ENCODE measurements at regions not wholly inside any gene's neighbourhood (a gene's known extent, or its start where the extent isn't known, plus 50 kb on each side); places are given as distances from the start of the nearest gene placed in this dataset.
"Not testable (repeated sequence)": the region's sequence is repeated elsewhere in the genome, so short reads cannot be mapped to it uniquely, and the experiment has no call there.

DNA sequence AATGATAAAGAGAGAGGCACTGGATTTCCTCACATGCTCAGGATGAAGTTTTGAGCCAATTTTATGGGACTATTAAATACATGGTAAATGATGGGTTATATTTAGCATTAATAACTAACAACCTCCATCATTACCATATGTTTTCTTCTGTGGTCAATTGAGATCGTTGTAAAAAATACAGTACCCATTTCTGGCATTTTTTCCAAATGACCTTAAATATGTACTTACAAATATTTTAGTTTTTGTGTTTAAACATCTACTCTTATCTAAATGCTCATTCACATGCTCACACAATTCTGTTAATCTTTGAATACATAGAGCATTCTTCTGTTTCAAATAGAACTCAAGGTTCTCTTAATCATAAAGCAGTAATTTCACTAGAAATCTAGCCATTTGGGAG, 330.0 kb upstream of the BRINP3 start:
- no peak for DNase-seq (ENCODE audit: low read depth, low spot score)
- no peak overlapping the region for H3K27ac ChIP-seq

DNA sequence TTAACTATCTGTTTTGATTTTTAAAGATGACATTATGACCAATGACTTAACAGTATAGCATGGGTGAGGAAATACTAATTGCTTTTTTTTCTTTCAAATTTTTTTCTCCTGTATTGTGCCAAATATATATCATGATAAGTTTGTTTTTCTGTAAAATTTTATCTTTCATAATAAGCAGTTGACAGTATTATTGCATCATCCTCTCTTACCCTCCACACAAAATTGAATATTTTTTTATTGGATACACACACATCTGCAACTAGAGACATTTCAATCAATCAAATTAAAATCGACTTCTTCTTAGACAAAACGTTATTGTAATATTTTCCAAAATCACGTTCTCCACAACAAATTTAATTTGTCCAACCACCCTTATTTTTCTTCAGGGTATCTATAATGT, 330.4 kb upstream of the BRINP3 start:
- DNase-seq (ENCODE audit: low read depth, low spot score): no peak
- H3K27ac ChIP-seq: no peak overlapping the region

DNA sequence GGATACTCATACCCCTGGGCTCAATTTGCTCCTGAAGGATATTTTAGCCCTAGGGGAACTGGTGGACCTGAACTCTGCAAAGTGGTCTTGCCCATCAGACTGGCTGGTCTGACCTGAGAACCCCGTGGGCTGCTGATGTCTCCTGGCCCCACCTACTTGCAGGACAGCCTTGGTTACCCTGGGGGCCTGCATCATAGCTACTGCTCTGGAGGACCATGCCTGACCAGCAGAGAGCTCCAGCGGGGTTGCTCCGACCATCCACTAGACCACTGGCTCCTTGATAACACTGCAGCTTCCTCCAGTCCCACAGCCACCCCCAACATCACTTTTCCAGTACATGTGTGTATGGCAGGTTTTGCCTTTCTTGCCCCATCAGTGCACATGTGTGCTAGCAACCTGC, 331.6 kb upstream of the BRINP3 start:
- DNase-seq (ENCODE audit: low read depth, low spot score): no peak

DNA sequence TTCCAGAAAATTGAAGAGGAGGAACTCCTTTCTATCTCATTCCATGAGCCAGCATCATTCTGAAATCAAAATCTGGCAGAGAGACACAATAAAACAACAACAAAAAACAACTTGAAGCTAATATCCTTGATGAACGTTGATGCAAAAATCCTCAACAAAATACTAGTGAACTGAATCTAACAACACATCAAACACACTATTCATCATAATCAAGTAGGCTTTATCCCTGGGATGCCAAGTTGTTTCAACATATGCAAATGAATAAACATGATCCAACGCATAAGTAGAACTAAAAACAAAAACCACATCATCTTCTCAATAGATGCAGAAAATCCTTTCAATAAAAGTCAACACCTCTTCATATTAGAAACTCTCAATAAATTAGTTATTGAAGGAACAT, 335.3 kb upstream of the BRINP3 start:
- no peak for DNase-seq (ENCODE audit: low read depth, low spot score)
- no peak overlapping the region for H3K27ac ChIP-seq

More for the DNA sequence above, 331.6 kb upstream of the BRINP3 start:
- no peak overlapping the region for H3K27ac ChIP-seq

DNA sequence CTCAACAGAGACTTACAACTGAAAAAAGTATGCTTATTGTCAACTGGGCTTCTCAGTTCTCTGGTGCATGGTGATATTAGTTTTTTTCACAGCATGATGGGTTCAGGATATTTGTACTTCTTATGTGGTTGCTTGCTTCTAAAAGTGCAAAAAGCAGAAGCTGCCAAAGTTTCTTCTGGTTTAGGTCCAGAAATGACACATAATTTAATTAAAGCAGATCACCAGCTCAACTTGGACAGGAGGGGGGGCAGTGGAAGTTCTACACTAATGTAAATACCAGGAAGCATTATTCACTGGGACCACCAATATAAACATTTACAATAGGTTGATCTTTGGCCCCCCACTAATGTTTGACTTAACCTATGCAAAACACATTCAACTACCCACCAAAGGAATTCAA, 354.8 kb upstream of the BRINP3 start:
- DNase-seq (ENCODE audit: low read depth, low spot score): no peak
- H3K27ac ChIP-seq: no peak overlapping the region

DNA sequence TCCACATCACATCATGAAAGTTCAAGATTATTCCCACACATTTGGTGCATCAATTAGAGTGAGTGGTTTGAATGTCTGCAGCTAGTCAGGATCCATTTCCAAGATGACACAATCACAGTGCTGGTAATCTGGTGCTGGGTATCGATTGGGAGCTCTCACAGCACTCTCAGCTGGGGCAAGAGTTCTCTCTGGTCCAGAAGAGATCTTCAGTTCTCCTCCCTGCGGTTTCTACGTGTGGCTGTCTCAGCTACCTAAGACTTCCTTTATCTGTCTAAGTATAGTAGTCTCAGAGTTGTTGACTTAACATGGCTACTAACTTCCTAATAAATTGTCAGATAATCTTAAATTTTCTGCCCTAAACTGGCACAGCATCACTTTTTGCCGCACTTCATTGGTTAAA, 358.0 kb upstream of the BRINP3 start:
- no peak for DNase-seq (ENCODE audit: low read depth, low spot score)
- no peak overlapping the region for H3K27ac ChIP-seq

DNA sequence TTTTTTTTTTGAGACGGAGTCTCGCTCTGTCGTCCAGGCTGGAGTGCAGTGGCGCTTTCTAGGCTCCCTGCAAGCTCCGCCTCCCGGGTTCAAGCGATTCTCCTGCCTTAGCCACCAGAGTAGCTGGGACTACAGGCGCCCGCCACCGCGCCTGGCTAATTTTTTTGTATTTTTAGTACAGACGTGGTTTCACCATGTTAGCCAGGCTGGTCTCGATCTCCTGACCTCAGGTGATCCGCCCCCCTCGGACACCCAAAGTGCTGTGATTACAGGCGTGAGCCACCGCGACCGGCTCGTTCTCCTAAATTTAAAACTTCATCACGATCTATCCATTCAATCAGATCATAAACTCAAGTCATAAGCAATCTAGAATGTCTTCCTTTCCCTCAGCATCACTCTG, 359.5 kb upstream of the BRINP3 start:
- not testable (repeated sequence) for DNase-seq (ENCODE audit: low read depth, low spot score); H3K27ac ChIP-seq

DNA sequence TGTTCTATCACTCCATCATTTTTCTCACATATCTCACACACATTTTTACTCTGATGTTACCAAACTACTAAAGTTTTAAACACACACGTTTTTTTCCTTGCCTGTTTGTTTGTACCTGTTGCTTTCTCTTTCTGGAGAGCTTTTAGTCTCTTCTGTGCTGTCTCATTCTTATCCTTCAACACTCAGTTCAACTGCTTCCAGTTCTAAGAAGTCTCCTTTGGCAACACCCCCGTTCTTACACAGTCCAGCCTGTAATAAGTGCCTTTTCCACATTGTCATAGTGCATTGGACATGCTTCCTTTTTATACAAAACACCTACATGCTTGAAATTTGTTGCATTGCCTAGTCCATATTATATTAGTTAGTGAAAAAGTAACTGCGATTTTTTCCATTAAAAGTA, 360.2 kb upstream of the BRINP3 start:
- no peak overlapping the region for H3K27ac ChIP-seq
- DNase-seq (ENCODE audit: low read depth, low spot score): no peak

DNA sequence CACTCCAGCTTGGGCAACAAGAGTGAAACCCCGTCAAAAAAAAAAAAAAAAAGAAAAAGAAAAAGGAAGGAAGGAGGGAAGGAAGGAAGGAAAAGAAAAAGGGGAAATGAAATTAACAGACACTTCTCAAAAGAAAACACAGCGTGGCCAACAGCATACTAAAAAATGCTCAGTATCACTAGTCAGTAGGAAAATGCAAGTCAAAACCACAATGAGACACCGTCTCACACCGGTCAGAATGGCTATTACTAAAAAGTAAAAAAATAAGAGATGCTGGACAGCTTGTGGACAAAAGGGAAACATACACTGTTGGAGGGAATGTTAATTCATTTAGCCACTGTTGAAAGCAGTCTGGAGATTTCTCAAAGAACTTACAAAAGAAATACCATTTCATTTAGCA, 369.5 kb upstream of the BRINP3 start:
- H3K27ac ChIP-seq: no peak overlapping the region
- no peak for DNase-seq (ENCODE audit: low read depth, low spot score)

DNA sequence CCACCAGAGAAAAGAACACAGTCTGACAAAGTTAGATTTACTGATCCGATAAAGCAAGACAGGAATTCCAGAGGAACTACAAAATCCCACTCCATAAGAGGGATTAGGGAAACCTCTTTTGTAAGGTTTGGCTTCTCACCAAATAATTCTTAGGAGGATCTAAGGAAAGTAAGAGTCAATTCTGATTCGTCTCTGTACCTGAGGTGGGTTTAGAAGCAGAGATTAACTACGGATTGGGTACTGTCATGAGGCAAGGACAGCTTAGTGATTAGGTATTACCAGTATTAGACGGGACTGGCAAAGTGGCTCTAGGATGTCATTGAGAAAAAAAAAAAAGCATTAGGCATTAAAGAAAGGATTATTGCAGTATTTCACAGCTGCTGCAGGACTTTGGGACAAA, 371.7 kb upstream of the BRINP3 start:
- DNase-seq (ENCODE audit: low read depth, low spot score): no peak
- H3K27ac ChIP-seq: no peak overlapping the region

DNA sequence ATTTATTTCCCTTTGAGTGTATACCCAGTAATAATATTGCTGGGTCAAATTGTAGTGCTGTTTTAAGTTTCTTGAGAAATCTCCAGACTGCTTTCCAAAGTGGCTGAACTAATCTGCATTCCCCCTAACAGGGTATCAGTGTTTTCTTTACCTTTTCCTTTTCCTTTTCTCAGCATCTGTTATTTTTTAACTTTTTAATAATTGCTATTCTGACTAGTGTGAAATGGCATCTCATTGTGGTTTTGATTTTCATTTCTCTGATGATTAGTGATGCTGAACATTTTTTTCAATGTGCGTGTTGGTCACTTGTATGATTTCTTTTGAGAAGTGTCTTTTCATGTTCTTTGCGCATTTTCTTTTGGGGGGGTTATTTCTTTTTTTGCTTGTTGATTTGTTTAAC, 374.9 kb upstream of the BRINP3 start:
- H3K27ac ChIP-seq: no peak overlapping the region
- DNase-seq (ENCODE audit: low read depth, low spot score): no peak

DNA sequence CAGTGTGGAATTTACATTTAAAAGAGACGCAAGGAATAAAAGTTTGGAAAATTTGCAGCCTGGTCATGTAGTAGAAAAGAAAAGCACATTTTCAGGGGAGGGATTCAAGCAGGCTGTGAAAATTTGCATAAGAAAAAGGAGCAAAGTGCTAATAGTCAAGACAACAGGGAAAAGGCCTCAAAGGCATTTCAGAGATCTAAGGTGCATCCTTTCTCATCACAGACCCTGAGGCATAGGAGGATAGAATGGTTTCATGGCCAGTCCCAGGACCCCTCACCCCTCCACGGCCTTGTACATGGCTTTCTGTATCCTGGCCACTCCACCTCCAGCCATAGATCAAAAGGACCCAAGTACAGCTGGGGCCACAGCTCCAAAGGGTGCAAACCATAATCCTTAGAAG, 380.5 kb upstream of the BRINP3 start:
- no peak overlapping the region for H3K27ac ChIP-seq
- no peak for DNase-seq (ENCODE audit: low read depth, low spot score)

DNA sequence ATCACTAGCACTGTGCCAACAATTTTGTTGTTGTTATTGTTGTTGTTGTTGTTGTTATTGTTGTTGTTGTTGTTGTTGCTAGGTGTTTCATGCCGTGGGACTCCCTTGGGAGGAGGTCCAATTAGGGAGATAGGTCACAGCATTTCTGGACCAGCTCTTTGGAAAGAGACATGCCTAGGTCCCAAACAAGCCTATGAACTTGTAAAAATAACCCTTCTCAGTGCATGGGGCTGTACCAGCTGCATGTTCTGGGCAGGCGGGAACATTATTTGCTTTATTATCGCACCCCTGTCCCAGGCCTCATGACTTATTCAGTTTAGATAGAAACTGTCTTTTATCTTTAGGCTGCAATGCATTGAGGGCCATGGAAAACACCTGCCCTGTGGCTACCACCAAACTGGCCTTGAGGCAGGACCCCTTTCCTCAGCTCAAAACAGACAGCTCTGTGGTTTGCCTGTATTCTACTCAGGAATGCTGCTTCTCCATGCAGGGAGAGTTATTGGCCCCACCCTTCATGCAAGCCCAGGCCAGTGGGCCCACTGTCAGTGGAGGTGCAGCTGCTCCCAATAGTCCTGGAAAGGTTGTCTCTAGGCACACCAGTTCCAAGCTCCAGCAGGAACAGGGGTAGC, 386.5 kb upstream of the BRINP3 start:
- no peak overlapping the region for H3K27ac ChIP-seq
- DNase-seq (ENCODE audit: low read depth, low spot score): no peak

DNA sequence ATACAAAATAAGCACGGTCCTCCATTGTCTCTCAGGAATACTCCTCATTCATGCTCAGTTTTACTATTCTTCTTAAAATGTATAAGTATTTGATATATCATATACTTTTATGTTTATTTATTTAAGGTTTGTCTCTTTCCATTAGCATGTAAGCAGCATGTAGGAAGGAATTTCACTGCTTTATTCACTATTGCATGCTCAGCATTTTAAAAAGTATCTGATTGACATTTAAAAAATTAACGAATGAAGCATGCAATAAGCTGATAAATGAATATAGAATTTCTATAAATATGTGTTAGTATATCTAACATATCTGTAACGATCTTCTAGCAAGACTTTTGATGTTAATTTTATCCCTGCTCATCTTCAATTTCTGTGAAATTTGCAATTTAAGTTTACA, 402.7 kb upstream of the BRINP3 start:
- H3K27ac ChIP-seq: no peak overlapping the region
- DNase-seq (ENCODE audit: low read depth, low spot score): no peak

DNA sequence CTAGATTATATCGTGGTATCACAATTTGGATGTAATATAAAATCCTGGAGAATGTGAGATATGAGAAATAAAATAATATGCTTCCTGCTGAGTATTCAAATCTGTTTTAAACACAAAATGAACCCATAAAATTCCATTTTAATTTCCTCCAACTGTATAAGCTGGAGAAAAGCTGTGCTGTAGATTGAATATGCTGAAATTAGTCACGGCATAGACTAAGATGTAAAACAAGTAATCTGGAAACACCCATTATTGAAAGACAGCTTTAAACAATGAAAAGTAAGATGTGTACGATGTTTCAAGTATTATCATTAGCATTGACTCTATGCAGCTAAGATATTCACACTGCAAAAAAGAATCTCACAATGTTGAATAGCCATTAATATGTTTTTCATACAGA, 403.4 kb upstream of the BRINP3 start:
- H3K27ac ChIP-seq: no peak overlapping the region
- no peak for DNase-seq (ENCODE audit: low read depth, low spot score)

DNA sequence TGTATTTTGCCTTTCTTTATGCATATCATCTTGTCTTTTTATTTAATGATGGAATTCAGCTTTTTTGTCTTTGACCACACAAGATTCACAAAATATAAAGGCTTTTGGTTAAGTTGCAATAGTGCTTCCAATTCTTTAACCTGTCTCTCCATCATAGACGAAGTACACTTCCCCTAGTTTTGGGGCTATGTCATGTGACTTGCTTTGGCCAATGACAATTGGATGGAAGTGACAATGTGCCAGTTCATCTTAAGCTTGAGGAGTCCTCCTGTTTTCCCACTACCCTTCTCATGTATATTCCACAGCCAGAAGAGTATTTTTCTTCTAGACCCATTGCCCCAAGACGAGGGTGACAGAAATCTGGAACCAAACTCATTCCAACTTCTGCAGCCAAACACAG, 419.6 kb upstream of the BRINP3 start:
- no peak overlapping the region for H3K27ac ChIP-seq
- no peak for DNase-seq (ENCODE audit: low read depth, low spot score)

DNA sequence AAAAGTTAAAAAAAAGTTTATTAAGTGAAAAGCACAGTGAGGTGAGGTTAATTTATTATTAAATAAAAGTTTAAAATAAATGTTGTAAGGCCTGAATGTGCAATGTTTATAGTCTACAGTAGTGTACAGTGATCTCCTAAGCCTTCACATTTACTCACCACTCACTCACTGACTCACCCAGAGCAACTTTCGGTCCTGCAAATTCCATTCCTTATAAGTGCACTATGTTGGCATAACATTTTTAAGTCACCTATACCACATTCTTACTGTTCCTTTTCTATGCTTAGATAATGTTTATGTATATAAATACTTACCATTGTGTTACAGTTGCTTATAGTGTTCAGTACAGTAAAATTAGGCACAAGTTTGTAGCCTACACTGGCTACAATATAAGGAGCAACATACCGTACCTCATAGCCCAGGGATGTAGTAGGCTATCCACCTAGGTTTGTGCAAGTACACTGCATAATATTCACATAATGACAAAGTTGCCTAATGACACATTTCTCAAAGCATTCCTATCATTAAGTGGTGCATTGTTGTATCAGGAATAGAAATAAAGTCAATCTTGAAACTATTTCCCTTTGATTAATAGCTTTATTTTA, 426.5 kb upstream of the BRINP3 start:
- no peak overlapping the region for H3K27ac ChIP-seq
- no peak for DNase-seq (ENCODE audit: low read depth, low spot score)

DNA sequence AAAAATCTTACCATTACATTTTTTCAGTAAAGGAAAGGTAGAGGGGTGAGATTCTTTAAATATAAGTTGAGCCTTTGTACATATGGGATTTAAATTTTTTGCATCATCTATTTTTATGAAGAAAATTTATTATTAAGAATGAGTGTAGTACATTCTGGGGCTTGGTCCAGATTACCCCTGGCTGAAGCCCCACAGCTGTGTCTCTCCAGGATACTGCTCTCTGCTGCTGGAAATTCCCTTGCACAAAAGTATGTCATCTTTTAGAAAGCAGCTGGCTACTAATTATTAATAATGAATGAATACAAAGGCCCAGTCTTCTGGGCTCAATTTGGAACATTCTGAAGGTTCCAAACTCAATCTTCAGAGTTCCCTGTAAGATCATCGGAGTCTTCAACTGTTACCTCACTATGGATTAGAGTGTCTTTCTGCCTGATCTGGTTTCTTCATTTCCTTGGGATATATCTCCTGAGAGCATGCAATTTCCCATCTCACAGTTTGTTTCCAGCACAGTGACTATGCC, 428.6 kb upstream of the BRINP3 start:
- DNase-seq (ENCODE audit: low read depth, low spot score): no peak
- H3K27ac ChIP-seq: no peak overlapping the region

DNA sequence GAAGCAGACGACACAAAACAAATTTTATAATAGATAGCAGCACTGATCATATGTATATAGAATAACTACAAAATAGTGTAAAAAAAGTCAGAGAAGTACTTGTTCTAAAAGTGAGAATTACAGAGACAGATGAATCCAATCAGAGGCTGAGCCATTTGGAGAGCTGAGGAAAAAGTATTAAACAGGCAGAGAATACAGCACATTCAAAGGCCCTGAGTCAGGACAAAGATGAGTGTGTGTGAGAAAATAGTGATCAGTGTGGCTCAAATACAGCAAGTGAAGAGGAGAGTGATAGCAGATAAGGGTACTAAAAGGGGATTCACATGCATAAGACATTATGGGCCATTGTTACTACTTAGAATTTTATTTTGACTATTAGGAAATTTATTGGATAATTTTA, 430.6 kb upstream of the BRINP3 start:
- no peak overlapping the region for H3K27ac ChIP-seq
- DNase-seq (ENCODE audit: low read depth, low spot score): no peak

DNA sequence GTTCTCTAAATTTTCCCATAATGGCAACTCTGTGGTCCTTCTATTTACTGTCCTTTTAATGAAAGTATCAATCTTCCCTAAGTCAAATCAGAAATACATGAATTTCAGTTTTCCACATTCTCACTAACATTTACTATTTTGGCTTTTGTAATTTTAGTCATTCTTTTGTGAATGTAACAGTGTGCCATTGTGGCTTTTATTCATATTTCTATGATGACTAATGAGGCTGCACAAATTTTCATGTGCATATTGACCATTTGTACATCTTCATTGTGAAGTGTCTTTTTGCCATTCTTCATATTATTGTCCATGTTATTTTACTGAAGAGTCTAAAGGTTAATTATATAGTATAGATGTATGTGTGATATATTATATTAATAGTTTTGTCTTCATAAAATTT, 431.0 kb upstream of the BRINP3 start:
- no peak for DNase-seq (ENCODE audit: low read depth, low spot score)

DNA sequence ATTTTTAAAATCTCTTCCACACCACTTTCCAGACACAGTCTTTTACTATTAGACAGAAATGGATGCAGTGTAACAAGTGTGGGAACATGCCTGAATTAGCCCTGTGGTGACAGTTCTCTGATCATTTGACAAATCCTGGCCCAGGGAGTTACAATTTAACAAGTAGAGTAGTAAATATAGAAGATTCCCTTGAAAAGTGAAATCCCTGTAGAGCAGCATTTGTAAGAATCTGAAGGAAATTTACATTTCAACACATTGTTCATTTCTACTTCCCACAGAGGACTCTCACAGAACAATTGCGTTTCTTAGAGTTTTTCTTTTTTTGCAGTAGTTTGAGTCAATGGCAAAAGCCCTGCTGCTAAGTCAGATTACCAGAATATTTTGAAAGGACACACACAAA, 458.3 kb upstream of the BRINP3 start:
- DNase-seq (ENCODE audit: low read depth, low spot score): no peak
- no peak overlapping the region for H3K27ac ChIP-seq

More for the DNA sequence above, 431.0 kb upstream of the BRINP3 start:
- H3K27ac ChIP-seq: no peak overlapping the region

DNA sequence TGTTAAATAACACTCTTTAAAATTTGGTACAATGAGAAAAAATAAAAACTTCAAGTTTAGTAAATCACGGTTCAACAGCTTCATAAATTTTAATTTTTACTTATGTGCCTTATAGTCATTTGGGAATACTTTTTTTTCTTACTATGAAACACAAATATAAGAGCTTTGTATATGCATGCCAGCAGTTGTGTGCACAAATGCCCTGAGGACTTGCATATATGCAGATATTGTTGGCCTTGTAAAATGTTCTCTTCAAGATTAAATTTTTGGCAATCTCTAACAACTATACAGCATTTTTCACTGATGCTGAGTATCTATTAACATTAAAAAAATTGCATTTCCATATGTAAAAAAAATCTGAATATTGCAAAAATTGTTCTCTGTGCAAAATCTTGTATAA, 458.7 kb upstream of the BRINP3 start:
- no peak for DNase-seq (ENCODE audit: low read depth, low spot score)
- no peak overlapping the region for H3K27ac ChIP-seq
